ENCODE measurements at regions not wholly inside any gene's neighbourhood (a gene's known extent, or its start where the extent isn't known, plus 50 kb on each side); places are given as distances from the start of the nearest gene placed in this dataset.

- Histone ChIP-seq H3K4me3 (ENCODE audit: low read length in 2 of 2) (no peak overlapping the region), H3K9ac (ENCODE audit: low read depth in 1 of 2, low read length in 2 of 2) (no peak overlapping the region), H3K27ac (ENCODE audit: low read depth in 2 of 2, low read length in 2 of 2) (no peak overlapping the region), H3K4me1 (ENCODE audit: control insufficient read depth in 2 of 2, insufficient read depth in 2 of 2, low read length in 2 of 2) (no peaks in the 10 kb centered on the region), H3K36me3 (ENCODE audit: control insufficient read depth in 2 of 2, insufficient read depth in 2 of 2, low read length in 2 of 2) (no peaks in the 10 kb centered on the region), H3K27me3 (ENCODE audit: control insufficient read depth in 2 of 2, insufficient read depth in 2 of 2, low read length in 2 of 2) (no peaks in the 10 kb centered on the region), H3K9me3 (ENCODE audit: control insufficient read depth in 2 of 2, low read length in 2 of 2) (no peaks in the 10 kb centered on the region)
These were observed 1390.5 kb upstream of the ADGRL2 start for GRCh38 chr1:80410233-80410632.

DNA sequence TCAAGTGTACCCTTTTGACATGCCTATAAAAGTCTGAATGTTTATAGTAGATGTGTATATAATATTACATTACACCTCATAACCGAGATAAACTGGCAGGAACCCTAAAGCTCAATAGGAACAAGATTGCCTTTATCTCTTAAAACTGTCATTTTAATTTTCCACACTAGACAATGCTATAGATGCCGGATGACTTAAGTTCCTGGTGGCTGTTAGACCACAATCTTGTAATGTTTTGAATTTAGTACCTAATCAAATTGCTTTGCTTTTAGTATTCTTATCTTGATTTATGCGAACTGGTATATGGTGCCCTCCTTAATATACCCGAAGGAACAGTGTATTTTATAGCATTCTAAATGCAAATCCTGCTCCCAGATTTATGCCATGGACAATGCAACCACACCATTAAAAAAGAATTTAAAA is 1397.0 kb upstream of the ADGRL4 start:
- H3K4me1 ChIP-seq (ENCODE audit: control insufficient read depth in 2 of 2, insufficient read depth in 2 of 2, low read length in 2 of 2) = no peaks in the 10 kb centered on the region
- no peak overlapping the region for H3K27ac ChIP-seq (ENCODE audit: low read depth in 2 of 2, low read length in 2 of 2)
- no peaks in the 10 kb centered on the region for H3K27me3 ChIP-seq (ENCODE audit: control insufficient read depth in 2 of 2, insufficient read depth in 2 of 2, low read length in 2 of 2)
- H3K9me3 ChIP-seq (ENCODE audit: control insufficient read depth in 2 of 2, low read length in 2 of 2) = no peaks in the 10 kb centered on the region
- H3K36me3 ChIP-seq (ENCODE audit: control insufficient read depth in 2 of 2, insufficient read depth in 2 of 2, low read length in 2 of 2) = no peaks in the 10 kb centered on the region
- H3K4me3 ChIP-seq (ENCODE audit: low read length in 2 of 2) = no peak overlapping the region
- no peak overlapping the region for H3K9ac ChIP-seq (ENCODE audit: low read depth in 1 of 2, low read length in 2 of 2)

DNA sequence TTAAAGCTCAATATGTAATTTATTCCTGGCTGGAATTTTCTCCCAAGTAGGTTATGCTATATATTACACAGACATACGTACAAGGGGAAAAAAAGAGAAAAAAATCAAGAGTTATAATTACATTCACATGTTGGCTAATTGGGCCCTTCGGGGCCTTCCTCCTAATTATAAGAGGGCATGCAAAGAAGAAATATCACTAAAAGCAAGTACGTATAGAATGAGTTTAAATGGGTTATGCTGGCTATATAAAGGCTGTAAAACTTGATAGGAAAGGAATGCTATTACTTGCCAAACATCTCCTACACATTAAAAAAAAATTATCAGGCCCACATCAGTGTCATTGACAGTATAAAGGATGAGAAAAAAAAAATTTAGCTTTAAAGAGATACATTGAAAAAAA is 1396.1 kb upstream of the ADGRL4 start:
- no peaks in the 10 kb centered on the region for H3K36me3 ChIP-seq (ENCODE audit: control insufficient read depth in 2 of 2, insufficient read depth in 2 of 2, low read length in 2 of 2)
- no peaks in the 10 kb centered on the region for H3K9me3 ChIP-seq (ENCODE audit: control insufficient read depth in 2 of 2, low read length in 2 of 2)

GRCh38 chr1:80401757-80402156 is 1395.2 kb upstream of the ADGRL4 start:
- no peaks in the 10 kb centered on the region for H3K4me1 ChIP-seq (ENCODE audit: control insufficient read depth in 2 of 2, insufficient read depth in 2 of 2, low read length in 2 of 2)
- no peak overlapping the region for H3K27ac ChIP-seq (ENCODE audit: low read depth in 2 of 2, low read length in 2 of 2)
- no peak overlapping the region for H3K4me3 ChIP-seq (ENCODE audit: low read length in 2 of 2)
- no peak overlapping the region for H3K9ac ChIP-seq (ENCODE audit: low read depth in 1 of 2, low read length in 2 of 2)
- H3K27me3 ChIP-seq (ENCODE audit: control insufficient read depth in 2 of 2, insufficient read depth in 2 of 2, low read length in 2 of 2) = no peaks in the 10 kb centered on the region
- no peaks in the 10 kb centered on the region for H3K9me3 ChIP-seq (ENCODE audit: control insufficient read depth in 2 of 2, low read length in 2 of 2)
- no peaks in the 10 kb centered on the region for H3K36me3 ChIP-seq (ENCODE audit: control insufficient read depth in 2 of 2, insufficient read depth in 2 of 2, low read length in 2 of 2)

More for the DNA sequence above, 1396.1 kb upstream of the ADGRL4 start:
- no peak overlapping the region for H3K4me3 ChIP-seq (ENCODE audit: low read length in 2 of 2)
- no peaks in the 10 kb centered on the region for H3K4me1 ChIP-seq (ENCODE audit: control insufficient read depth in 2 of 2, insufficient read depth in 2 of 2, low read length in 2 of 2)
- no peak overlapping the region for H3K27ac ChIP-seq (ENCODE audit: low read depth in 2 of 2, low read length in 2 of 2)
- no peak overlapping the region for H3K9ac ChIP-seq (ENCODE audit: low read depth in 1 of 2, low read length in 2 of 2)
- H3K27me3 ChIP-seq (ENCODE audit: control insufficient read depth in 2 of 2, insufficient read depth in 2 of 2, low read length in 2 of 2) = no peaks in the 10 kb centered on the region

- Histone ChIP-seq H3K27ac (ENCODE audit: low read depth in 2 of 2, low read length in 2 of 2) (no peak overlapping the region), H3K9ac (ENCODE audit: low read depth in 1 of 2, low read length in 2 of 2) (no peak overlapping the region), H3K4me1 (ENCODE audit: control insufficient read depth in 2 of 2, insufficient read depth in 2 of 2, low read length in 2 of 2) (no peaks in the 10 kb centered on the region)
These were observed 1386.0 kb upstream of the ADGRL4 start for GRCh38 chr1:80392529-80392928.

DNA sequence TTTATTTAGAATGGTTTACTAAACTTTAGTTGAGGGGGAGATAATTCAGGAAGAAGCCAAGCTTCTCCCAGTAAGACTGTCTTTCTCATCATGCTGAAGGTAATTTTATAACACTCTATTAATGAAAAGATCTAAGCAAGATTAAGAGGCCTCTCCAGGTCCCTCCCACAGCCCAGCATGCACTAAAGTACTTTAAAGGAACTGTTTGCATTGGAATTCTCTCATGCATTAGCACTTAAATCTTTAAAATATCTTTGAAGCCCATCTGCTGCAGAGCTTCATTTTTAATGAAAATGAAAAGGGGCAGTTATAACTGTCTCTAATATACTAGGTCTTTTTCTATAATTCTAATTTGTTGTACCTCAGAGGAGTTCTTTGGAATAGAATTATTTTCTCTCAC is 1379.1 kb upstream of the ADGRL4 start:
- Histone ChIP-seq H3K27ac (ENCODE audit: low read depth in 2 of 2, low read length in 2 of 2) (no peak overlapping the region), H3K4me3 (ENCODE audit: low read length in 2 of 2) (no peak overlapping the region), H3K36me3 (ENCODE audit: control insufficient read depth in 2 of 2, insufficient read depth in 2 of 2, low read length in 2 of 2) (no peaks in the 10 kb centered on the region), H3K9ac (ENCODE audit: low read depth in 1 of 2, low read length in 2 of 2) (no peak overlapping the region), H3K27me3 (ENCODE audit: control insufficient read depth in 2 of 2, insufficient read depth in 2 of 2, low read length in 2 of 2) (no peaks in the 10 kb centered on the region), H3K4me1 (ENCODE audit: control insufficient read depth in 2 of 2, insufficient read depth in 2 of 2, low read length in 2 of 2) (no peaks in the 10 kb centered on the region), H3K9me3 (ENCODE audit: control insufficient read depth in 2 of 2, low read length in 2 of 2) (no peaks in the 10 kb centered on the region)

More at GRCh38 chr1:80392529-80392928, 1386.0 kb upstream of the ADGRL4 start:
- Histone ChIP-seq H3K4me3 (ENCODE audit: low read length in 2 of 2) (no peak overlapping the region), H3K9me3 (ENCODE audit: control insufficient read depth in 2 of 2, low read length in 2 of 2) (no peaks in the 10 kb centered on the region), H3K36me3 (ENCODE audit: control insufficient read depth in 2 of 2, insufficient read depth in 2 of 2, low read length in 2 of 2) (no peaks in the 10 kb centered on the region), H3K27me3 (ENCODE audit: control insufficient read depth in 2 of 2, insufficient read depth in 2 of 2, low read length in 2 of 2) (no peaks in the 10 kb centered on the region)

- Histone ChIP-seq H3K4me3 (ENCODE audit: low read length in 2 of 2) (no peak overlapping the region), H3K4me1 (ENCODE audit: control insufficient read depth in 2 of 2, insufficient read depth in 2 of 2, low read length in 2 of 2) (no peaks in the 10 kb centered on the region), H3K9me3 (ENCODE audit: control insufficient read depth in 2 of 2, low read length in 2 of 2) (no peaks in the 10 kb centered on the region), H3K27ac (ENCODE audit: low read depth in 2 of 2, low read length in 2 of 2) (no peak overlapping the region), H3K36me3 (ENCODE audit: control insufficient read depth in 2 of 2, insufficient read depth in 2 of 2, low read length in 2 of 2) (no peaks in the 10 kb centered on the region), H3K9ac (ENCODE audit: low read depth in 1 of 2, low read length in 2 of 2) (no peak overlapping the region), H3K27me3 (ENCODE audit: control insufficient read depth in 2 of 2, insufficient read depth in 2 of 2, low read length in 2 of 2) (no peaks in the 10 kb centered on the region)
These were observed 1378.4 kb upstream of the ADGRL4 start for GRCh38 chr1:80384959-80385358.

- H3K9me3 ChIP-seq (ENCODE audit: control insufficient read depth in 2 of 2, low read length in 2 of 2) = no peaks in the 10 kb centered on the region
- no peak overlapping the region for H3K9ac ChIP-seq (ENCODE audit: low read depth in 1 of 2, low read length in 2 of 2)
- H3K36me3 ChIP-seq (ENCODE audit: control insufficient read depth in 2 of 2, insufficient read depth in 2 of 2, low read length in 2 of 2) = no peaks in the 10 kb centered on the region
- no peaks in the 10 kb centered on the region for H3K27me3 ChIP-seq (ENCODE audit: control insufficient read depth in 2 of 2, insufficient read depth in 2 of 2, low read length in 2 of 2)
- no peaks in the 10 kb centered on the region for H3K4me1 ChIP-seq (ENCODE audit: control insufficient read depth in 2 of 2, insufficient read depth in 2 of 2, low read length in 2 of 2)
- no peak overlapping the region for H3K27ac ChIP-seq (ENCODE audit: low read depth in 2 of 2, low read length in 2 of 2)
- H3K4me3 ChIP-seq (ENCODE audit: low read length in 2 of 2) = no peak overlapping the region
These were observed 1377.7 kb upstream of the ADGRL4 start for GRCh38 chr1:80384083-80384830.

DNA sequence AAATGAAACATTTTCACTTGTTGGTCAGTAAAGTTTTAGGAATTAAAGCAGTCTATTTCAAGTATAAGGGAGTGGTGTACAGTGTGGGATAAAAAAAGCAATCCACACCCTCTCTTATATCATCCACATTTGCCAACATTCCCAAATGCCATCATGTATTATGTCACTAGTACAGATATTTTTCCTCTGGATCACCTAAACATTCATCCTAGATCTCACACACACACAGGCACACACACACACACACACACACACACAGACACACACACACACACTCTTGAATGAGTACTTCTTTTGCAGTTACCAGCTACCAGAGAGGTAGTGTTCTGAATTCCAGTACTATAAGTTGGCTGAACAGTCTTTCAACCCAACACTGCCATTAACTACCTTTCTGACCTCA is 1369.1 kb upstream of the ADGRL4 start:
- Histone ChIP-seq H3K27ac (ENCODE audit: low read depth in 2 of 2, low read length in 2 of 2) (no peak overlapping the region), H3K36me3 (ENCODE audit: control insufficient read depth in 2 of 2, insufficient read depth in 2 of 2, low read length in 2 of 2) (no peaks in the 10 kb centered on the region), H3K4me1 (ENCODE audit: control insufficient read depth in 2 of 2, insufficient read depth in 2 of 2, low read length in 2 of 2) (no peaks in the 10 kb centered on the region), H3K27me3 (ENCODE audit: control insufficient read depth in 2 of 2, insufficient read depth in 2 of 2, low read length in 2 of 2) (no peaks in the 10 kb centered on the region), H3K4me3 (ENCODE audit: low read length in 2 of 2) (no peak overlapping the region), H3K9ac (ENCODE audit: low read depth in 1 of 2, low read length in 2 of 2) (no peak overlapping the region), H3K9me3 (ENCODE audit: control insufficient read depth in 2 of 2, low read length in 2 of 2) (no peaks in the 10 kb centered on the region)

DNA sequence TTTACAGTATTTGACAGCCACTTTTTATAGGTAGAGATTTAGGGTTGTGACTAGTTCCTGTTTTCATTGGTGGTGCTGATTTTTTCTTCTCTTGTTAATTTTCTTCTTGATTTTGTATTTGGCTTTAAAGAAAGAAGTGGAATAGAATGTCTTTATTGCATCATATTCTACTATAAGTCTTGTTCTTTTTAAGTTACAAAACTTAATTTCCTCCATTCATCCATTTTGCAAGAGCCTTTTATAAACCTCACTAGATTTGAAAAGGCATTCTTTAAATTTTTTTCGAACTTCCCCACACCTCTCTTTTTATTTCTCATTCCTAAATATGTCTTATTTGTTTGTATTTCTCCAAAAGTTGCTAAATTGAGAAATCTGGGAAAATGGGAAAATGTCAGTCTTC is 1368.6 kb upstream of the ADGRL4 start:
- no peak overlapping the region for H3K27ac ChIP-seq (ENCODE audit: low read depth in 2 of 2, low read length in 2 of 2)
- H3K9ac ChIP-seq (ENCODE audit: low read depth in 1 of 2, low read length in 2 of 2) = no peak overlapping the region
- H3K36me3 ChIP-seq (ENCODE audit: control insufficient read depth in 2 of 2, insufficient read depth in 2 of 2, low read length in 2 of 2) = no peaks in the 10 kb centered on the region
- H3K9me3 ChIP-seq (ENCODE audit: control insufficient read depth in 2 of 2, low read length in 2 of 2) = no peaks in the 10 kb centered on the region
- H3K4me1 ChIP-seq (ENCODE audit: control insufficient read depth in 2 of 2, insufficient read depth in 2 of 2, low read length in 2 of 2) = no peaks in the 10 kb centered on the region
- H3K27me3 ChIP-seq (ENCODE audit: control insufficient read depth in 2 of 2, insufficient read depth in 2 of 2, low read length in 2 of 2) = no peaks in the 10 kb centered on the region
- H3K4me3 ChIP-seq (ENCODE audit: low read length in 2 of 2) = no peak overlapping the region
